Activated B cell treated with CpG ODN at 0.5 μM for 24 hours (primary cell): ENCODE measurements at regions not wholly inside any gene's neighbourhood (a gene's known extent, or its start where the extent isn't known, plus 50 kb on each side); places are given as distances from the start of the nearest gene placed in this dataset.

Source experiments
- ATAC-seq: fragments of 200-7000 bp; cut with Tn5 transposase; one replicate; pipeline ENCODE4 v1.10.0; 2021; ENCODE audit warnings: low read depth, mild to moderate bottlenecking, moderate library complexity
- CTCF ChIA-PET: fragments of 350-600 bp; sonication (Branson Sonifier 250); formaldehyde crosslinking; loops from one replicate; lab custom pipeline; 2021; ENCODE audit warnings: antibody characterized with exemption; lab: Charles Lee
- POLR2A ChIA-PET: fragments of 350-600 bp; sonication (Branson Sonifier 250); formaldehyde crosslinking; loops from one replicate; lab custom pipeline; 2021; ENCODE audit warnings: antibody characterized with exemption; lab: Charles Lee
- DNase-seq: peaks from one replicate; pipeline ENCODE4 v3.0.0; 2022
- H3K27ac Mint-ChIP-seq: one replicate; pipeline ENCODE4 v1.8.0; 2020; ENCODE audit warnings: mixed read lengths
- H3K27me3 Mint-ChIP-seq: one replicate; pipeline ENCODE4 v1.8.0; 2021; ENCODE audit warnings: mixed read lengths
- H3K36me3 Mint-ChIP-seq: one replicate; pipeline ENCODE4 v1.8.0; 2021; ENCODE audit warnings: low read depth, mixed read lengths
- H3K4me1 Mint-ChIP-seq: one replicate; pipeline ENCODE4 v1.8.0; 2021; ENCODE audit warnings: mixed read lengths
- H3K4me3 Mint-ChIP-seq: one replicate; pipeline ENCODE4 v1.8.0; 2020; ENCODE audit warnings: mild to moderate bottlenecking, mixed read lengths
- H3K9me3 Mint-ChIP-seq: one replicate; pipeline ENCODE4 v1.8.0; 2020; ENCODE audit warnings: mixed read lengths
- intact Hi-C: fragments of 100-400 bp; cut with micrococcal nuclease; formaldehyde crosslinking; loops from one replicate; pipeline ENCODE4 v1.15.1; 2024
- TF ChIP-seq, protein P1 (sequence below): fragments of 200-600 bp; IDR thresholded peaks from one replicate; pipeline ENCODE4 v1.8.0; 2022; ENCODE audit warnings: antibody characterized with exemption, mild to moderate bottlenecking

DNA sequence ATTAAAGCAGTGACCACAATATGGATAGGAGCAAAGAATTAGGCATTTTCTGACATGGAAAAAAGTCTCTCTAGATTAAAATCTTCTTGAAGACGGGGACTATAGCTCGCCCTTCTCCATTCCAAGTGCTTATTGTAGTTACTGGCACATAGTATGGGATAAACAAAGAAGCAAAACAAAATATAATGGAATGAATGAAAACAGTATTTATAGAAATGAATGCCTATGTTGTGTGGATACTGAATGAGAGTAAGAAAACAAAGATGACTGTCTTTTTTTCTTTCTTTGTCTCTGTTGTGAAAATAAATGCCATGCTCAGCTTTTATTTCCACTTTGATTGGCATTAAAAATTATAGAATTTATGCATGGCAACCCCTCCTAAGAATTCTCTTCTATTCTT, 1414.3 kb upstream of the ACO1 start:
- DNase-seq = no peak
- H3K27me3 Mint-ChIP-seq = no peaks in the 10 kb centered on the region
- H3K9me3 Mint-ChIP-seq = no peaks in the 10 kb centered on the region
- no peak overlapping the region for H3K4me3 Mint-ChIP-seq
- H3K27ac Mint-ChIP-seq = no peak overlapping the region
- intact Hi-C loops = no loop called here
- no peaks in the 10 kb centered on the region for H3K4me1 Mint-ChIP-seq
- no peaks in the 10 kb centered on the region for H3K36me3 Mint-ChIP-seq
- CTCF ChIA-PET = no interaction called here
- TF ChIP-seq, protein P1, sequence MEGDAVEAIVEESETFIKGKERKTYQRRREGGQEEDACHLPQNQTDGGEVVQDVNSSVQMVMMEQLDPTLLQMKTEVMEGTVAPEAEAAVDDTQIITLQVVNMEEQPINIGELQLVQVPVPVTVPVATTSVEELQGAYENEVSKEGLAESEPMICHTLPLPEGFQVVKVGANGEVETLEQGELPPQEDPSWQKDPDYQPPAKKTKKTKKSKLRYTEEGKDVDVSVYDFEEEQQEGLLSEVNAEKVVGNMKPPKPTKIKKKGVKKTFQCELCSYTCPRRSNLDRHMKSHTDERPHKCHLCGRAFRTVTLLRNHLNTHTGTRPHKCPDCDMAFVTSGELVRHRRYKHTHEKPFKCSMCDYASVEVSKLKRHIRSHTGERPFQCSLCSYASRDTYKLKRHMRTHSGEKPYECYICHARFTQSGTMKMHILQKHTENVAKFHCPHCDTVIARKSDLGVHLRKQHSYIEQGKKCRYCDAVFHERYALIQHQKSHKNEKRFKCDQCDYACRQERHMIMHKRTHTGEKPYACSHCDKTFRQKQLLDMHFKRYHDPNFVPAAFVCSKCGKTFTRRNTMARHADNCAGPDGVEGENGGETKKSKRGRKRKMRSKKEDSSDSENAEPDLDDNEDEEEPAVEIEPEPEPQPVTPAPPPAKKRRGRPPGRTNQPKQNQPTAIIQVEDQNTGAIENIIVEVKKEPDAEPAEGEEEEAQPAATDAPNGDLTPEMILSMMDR = no peak
- ATAC-seq = no peak
- POLR2A ChIA-PET = no interaction called here

DNA sequence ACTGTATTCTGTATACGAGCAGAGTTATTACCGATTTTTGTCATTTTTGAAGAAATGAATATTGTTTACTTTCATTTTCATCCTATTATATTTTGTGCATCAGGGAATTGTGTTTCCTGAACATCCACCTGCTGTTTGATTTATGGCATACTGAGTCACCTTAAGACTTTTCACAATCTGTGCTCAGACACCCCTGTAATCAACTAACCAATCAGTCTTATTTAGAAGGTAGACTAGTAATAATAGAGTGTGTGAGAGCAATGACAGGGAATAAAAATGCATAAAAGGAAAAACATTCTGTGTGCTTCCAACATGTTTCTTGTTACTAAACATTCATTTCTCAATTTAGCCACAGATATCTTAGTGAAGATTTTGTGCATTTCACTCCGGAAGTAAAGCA, 1413.6 kb upstream of the ACO1 start:
- TF ChIP-seq, protein P1 = no peak
- H3K27ac Mint-ChIP-seq = no peak overlapping the region

DNA sequence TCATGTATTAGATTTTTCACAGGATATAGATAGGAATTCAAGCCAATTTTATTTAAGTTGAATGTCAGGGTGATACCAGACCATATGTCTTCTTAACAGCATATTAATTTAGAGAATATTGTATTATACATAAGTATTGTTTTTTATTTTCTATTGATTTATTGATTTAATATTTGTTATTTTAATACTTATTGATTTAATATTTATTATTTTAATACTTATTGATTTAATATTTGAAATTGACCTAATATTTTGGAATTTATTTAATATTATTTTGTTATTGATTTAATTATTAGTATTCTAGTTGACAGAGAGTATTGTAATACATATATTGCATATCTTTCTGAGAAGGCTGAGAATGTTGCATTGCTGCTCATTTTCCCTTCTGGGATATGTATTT, 1411.8 kb upstream of the ACO1 start:
- ChIA-PET CTCF (no interaction called here), POLR2A (no interaction called here)
- no peaks in the 10 kb centered on the region for H3K27me3 Mint-ChIP-seq
- H3K27ac Mint-ChIP-seq = no peak overlapping the region
- no peaks in the 10 kb centered on the region for H3K36me3 Mint-ChIP-seq
- no peaks in the 10 kb centered on the region for H3K4me1 Mint-ChIP-seq
- intact Hi-C loops = no loop called here
- no peak for ATAC-seq
- TF ChIP-seq, protein P1 = no peak
- H3K9me3 Mint-ChIP-seq = no peaks in the 10 kb centered on the region
- H3K4me3 Mint-ChIP-seq = no peak overlapping the region
- DNase-seq = no peak

More for the DNA sequence above, 1413.6 kb upstream of the ACO1 start:
- Mint-ChIP-seq H3K27me3 (no peaks in the 10 kb centered on the region), H3K36me3 (no peaks in the 10 kb centered on the region), H3K9me3 (no peaks in the 10 kb centered on the region), H3K4me3 (no peak overlapping the region), H3K4me1 (no peaks in the 10 kb centered on the region)
- POLR2A ChIA-PET = no interaction called here
- DNase-seq (no peak), ATAC-seq (no peak)
- CTCF ChIA-PET = no interaction called here
- intact Hi-C loops = no loop called here

DNA sequence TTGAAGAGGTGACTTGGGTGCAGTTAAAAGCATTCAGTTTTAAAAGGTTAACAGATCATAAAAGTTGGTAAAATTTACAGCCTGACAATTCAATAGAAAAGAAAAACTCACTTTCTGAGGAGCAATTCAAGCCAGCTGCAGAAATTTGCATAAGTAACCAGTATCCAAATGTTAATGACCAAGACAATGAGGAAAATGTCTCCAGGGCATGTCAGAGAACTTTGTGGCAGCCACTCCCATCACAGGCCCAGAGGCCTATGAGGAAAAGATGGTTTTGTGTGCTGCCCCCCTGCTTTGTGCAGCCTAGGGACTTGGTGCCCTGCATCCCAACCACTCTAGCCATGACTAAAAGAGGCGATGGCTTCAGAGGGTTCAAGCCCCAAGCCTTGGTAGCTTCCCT, 1406.5 kb upstream of the ACO1 start:
- POLR2A ChIA-PET = no interaction called here
- H3K9me3 Mint-ChIP-seq = peaks cover 3% of the 10 kb centered on the region
- H3K27ac Mint-ChIP-seq = no peak overlapping the region
- no peaks in the 10 kb centered on the region for H3K36me3 Mint-ChIP-seq
- H3K4me3 Mint-ChIP-seq = no peak overlapping the region
- ATAC-seq (no peak), DNase-seq (no peak)
- intact Hi-C loops = no loop called here
- no peaks in the 10 kb centered on the region for H3K4me1 Mint-ChIP-seq
- no peaks in the 10 kb centered on the region for H3K27me3 Mint-ChIP-seq
- TF ChIP-seq, protein P1 = no peak
- CTCF ChIA-PET = no interaction called here

DNA sequence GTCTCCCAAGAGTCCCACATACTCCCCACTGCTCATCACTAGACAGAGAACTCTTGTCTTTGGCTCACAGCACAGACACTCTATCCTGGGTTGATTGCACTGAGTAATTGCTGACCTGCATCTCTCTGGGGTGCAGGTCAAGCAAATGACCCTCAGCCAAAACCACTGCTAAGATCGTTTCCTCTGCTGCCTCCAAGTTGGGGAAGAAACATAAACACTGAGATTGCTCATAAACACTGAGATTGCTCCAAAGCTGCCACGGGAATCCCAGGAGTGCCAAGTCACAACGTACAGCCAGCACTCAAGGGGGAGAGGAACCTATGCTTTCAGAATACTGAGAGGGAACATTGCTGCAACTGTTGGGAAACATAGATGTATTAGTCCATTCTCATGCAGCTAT, 1402.1 kb upstream of the ACO1 start:
- no peaks in the 10 kb centered on the region for H3K4me1 Mint-ChIP-seq
- no peak for DNase-seq
- peaks cover 4% of the 10 kb centered on the region for H3K9me3 Mint-ChIP-seq
- TF ChIP-seq, protein P1 = no peak
- no peaks in the 10 kb centered on the region for H3K27me3 Mint-ChIP-seq
- intact Hi-C loops = no loop called here
- ATAC-seq = no peak
- CTCF ChIA-PET = no interaction called here
- H3K36me3 Mint-ChIP-seq = no peaks in the 10 kb centered on the region
- H3K4me3 Mint-ChIP-seq = no peak overlapping the region
- POLR2A ChIA-PET = no interaction called here
- no peak overlapping the region for H3K27ac Mint-ChIP-seq
